Activated CD8-positive, alpha-beta memory T cell treated with anti-CD3 and anti-CD28 coated beads, Interleukin-2, amount 10 ng/mL, durations not matched to agents 7 days and 5 days (primary cell): ENCODE measurements at regions not wholly inside any gene's neighbourhood (a gene's known extent, or its start where the extent isn't known, plus 50 kb on each side); places are given as distances from the start of the nearest gene placed in this dataset.

Source experiments
- ATAC-seq: fragments of 150-1000 bp; cut with Tn5 transposase; one replicate; pipeline ENCODE4 v1.10.0; 2021; ENCODE audit warnings: moderate library complexity
- CTCF ChIA-PET: fragments of 350-600 bp; sonication (Branson Sonifier 250); formaldehyde crosslinking; loops from one replicate; lab custom pipeline; 2021; ENCODE audit warnings: antibody characterized with exemption; lab: Charles Lee
- DNase-seq: peaks from one replicate; pipeline ENCODE4 v3.0.0-alpha.2; 2020
- H3K27ac Mint-ChIP-seq: one replicate; pipeline ENCODE4 v1.8.0; 2021; ENCODE audit warnings: mild to moderate bottlenecking, mixed read lengths
- H3K27me3 Mint-ChIP-seq: one replicate; pipeline ENCODE4 v1.8.0; 2021; ENCODE audit warnings: mixed read lengths
- H3K36me3 Mint-ChIP-seq: one replicate; pipeline ENCODE4 v1.8.0; 2021; ENCODE audit warnings: mild to moderate bottlenecking, mixed read lengths
- H3K4me1 Mint-ChIP-seq: one replicate; pipeline ENCODE4 v1.8.0; 2021; ENCODE audit warnings: mixed read lengths
- H3K4me3 Mint-ChIP-seq: one replicate; pipeline ENCODE4 v1.8.0; 2021; ENCODE audit warnings: mild to moderate bottlenecking, moderate library complexity, mixed read lengths
- H3K9me3 Mint-ChIP-seq: one replicate; pipeline ENCODE4 v1.8.0; 2022; ENCODE audit warnings: low read depth, mixed read lengths

DNA sequence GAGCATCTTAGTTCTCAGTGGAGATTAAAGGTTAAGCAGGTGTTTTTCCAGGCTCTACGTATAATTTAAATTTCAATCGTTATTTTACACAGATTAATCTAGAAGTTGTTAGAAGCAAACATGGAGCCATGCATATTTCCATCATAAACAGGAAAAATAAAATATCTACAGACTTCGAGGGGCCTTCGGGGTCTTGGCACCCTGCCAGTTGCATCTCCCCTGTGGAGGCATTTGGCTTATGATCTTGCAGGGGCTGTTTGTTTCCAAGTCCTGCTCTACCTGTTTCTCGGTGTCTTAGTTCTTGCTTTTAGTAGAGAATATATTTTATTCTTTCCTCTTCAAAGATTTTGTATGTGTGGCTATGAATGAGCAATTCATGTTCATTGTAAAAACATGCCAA lies 67.2 kb upstream of the FAM136A start:
- DNase-seq = no peak
- CTCF ChIA-PET = no interaction called here
- no peaks in the 10 kb centered on the region for H3K9me3 Mint-ChIP-seq
- peaks cover 2% of the 10 kb centered on the region for H3K27me3 Mint-ChIP-seq
- no peaks in the 10 kb centered on the region for H3K4me1 Mint-ChIP-seq
- H3K4me3 Mint-ChIP-seq = no peak overlapping the region
- ATAC-seq = no peak
- H3K36me3 Mint-ChIP-seq = no peaks in the 10 kb centered on the region
- no peak overlapping the region for H3K27ac Mint-ChIP-seq

DNA sequence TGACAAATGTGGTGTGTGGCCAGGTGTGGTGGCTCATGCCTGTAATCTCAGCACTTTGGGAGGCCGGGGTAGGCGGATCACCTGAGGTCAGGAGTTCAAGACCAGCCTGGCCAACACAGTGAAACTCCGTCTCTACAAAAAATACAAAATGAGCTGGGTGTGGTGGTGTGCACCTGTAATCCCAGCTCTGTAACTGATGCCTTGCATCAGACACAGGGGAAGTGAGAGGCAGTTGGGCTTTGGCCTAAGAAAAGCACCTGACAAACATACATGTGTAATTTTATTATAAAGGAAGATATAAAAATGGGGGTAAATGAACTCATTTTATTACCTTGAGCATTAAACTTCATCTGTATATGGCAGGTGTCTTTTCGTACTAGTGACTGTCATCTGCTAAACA lies 66.7 kb upstream of the FAM136A start:
- H3K27me3 Mint-ChIP-seq = peaks cover 2% of the 10 kb centered on the region
- H3K36me3 Mint-ChIP-seq = no peaks in the 10 kb centered on the region
- no peak for ATAC-seq
- H3K4me1 Mint-ChIP-seq = no peaks in the 10 kb centered on the region
- H3K27ac Mint-ChIP-seq = no peak overlapping the region
- no peak for DNase-seq
- H3K4me3 Mint-ChIP-seq = no peak overlapping the region
- CTCF ChIA-PET = no interaction called here
- no peaks in the 10 kb centered on the region for H3K9me3 Mint-ChIP-seq

DNA sequence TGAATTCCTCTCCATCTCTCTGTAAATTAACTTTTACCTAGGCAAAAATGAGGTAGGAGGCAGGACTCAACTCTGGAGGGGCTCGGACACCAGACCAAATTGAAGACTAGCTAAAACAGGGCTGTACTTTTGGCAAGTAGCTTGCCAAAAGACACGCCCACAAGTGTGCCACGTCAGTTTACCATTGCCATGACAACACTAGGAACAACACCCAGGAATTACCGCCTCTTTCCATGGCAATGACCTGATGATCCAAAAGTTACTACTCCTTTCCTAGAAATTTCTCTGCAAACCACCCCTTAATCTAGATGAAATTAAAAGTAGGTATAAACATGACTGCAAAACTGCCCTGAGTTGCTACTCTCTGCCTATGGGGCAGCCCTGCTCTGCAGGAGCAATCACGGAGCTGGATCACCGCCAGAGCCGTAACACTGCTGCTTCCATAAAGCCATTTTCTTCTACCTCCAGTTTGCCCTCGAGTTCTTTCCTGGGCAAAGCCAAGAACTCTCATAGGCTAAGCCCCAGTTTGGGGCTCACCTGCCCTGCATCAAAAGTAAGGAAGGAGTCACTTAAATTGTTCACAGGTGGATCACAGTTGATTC lies 66.0 kb upstream of the FAM136A start:
- H3K4me1 Mint-ChIP-seq = no peaks in the 10 kb centered on the region
- CTCF ChIA-PET = no interaction called here
- no peak for ATAC-seq

DNA sequence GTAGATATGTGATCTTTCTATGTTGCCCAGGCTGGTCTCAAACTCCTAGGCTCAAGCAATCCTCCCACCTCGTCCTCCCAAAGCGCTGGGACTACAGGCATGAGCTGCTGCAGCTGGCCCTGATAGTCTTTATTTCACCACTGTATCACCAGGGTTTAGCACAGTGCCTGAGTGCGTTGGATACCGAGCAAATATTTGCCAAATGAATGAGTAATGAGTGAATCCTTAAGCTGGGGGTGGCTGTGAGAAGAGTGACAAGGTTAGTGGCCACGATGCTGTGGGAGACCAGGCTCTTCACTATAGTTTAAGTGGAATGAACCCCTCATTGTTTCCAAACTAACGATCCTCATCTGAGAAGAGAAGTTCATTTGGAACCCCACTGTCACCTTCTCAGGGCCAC lies 60.8 kb upstream of the FAM136A start:
- peaks cover 15% of the 10 kb centered on the region for H3K27me3 Mint-ChIP-seq
- H3K4me1 Mint-ChIP-seq = no peaks in the 10 kb centered on the region
- no peaks in the 10 kb centered on the region for H3K36me3 Mint-ChIP-seq
- CTCF ChIA-PET = no interaction called here
- no peak overlapping the region for H3K4me3 Mint-ChIP-seq
- ATAC-seq (no peak), DNase-seq (no peak)
- no peak overlapping the region for H3K27ac Mint-ChIP-seq
- H3K9me3 Mint-ChIP-seq = no peaks in the 10 kb centered on the region

More for the DNA sequence above, 66.0 kb upstream of the FAM136A start:
- H3K27ac Mint-ChIP-seq = no peak overlapping the region
- DNase-seq = no peak
- no peaks in the 10 kb centered on the region for H3K9me3 Mint-ChIP-seq
- H3K4me3 Mint-ChIP-seq = no peak overlapping the region
- H3K36me3 Mint-ChIP-seq = no peaks in the 10 kb centered on the region
- H3K27me3 Mint-ChIP-seq = peaks cover 4% of the 10 kb centered on the region

DNA sequence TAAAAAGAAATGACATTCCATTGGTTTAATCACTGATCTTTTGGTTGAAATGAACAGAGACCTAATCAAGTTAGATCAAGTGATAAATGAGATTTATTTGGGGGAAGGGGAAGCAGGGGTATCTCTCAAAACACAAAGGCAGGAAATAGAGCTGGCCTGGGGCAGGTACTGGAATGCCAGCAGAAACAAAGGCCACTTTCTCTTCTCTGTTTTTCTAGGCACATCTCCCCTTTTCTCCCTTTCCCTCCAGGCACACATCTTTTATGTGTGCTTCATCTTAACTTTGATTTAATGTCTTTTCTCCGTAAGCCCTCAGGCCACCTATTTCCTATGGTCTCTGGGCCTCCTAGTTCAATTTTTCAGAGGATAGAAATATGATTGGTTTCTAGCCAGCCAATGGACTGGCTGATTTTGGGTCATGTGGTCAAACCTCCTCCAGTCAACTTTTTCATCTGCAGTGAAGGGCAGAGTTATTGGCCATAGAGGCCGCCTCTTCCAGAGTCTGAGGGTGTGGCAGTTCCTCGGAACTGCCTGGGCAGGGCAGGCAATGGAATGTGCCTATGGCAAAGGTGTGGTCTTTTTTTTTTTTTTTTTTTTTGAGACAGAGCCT lies 58.9 kb upstream of the FAM136A start:
- no peak for ATAC-seq

DNA sequence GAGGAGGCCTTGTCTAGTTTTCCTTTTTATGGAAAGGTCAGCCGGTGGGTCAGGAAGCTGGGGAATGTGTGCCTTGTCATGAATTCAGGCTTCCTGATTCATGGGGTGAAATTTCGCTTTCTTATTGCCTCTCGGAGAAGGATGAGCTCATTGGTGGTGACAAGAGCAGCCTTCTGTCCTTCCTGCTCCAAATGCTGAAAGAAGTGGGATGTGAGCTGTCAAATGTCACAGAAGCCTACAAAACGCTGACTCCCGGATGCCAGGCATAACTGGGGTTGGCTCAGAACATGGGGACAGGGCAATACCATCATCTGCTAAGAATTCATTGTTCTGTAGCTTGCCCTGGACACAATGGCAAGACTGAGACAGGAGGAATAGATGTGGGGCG lies 55.8 kb upstream of the FAM136A start:
- no peak for ATAC-seq
- Mint-ChIP-seq H3K27me3 (peaks cover 36% of the 10 kb centered on the region), H3K4me3 (no peak overlapping the region), H3K36me3 (no peaks in the 10 kb centered on the region), H3K9me3 (no peaks in the 10 kb centered on the region), H3K27ac (no peak overlapping the region), H3K4me1 (no peaks in the 10 kb centered on the region)
- CTCF ChIA-PET = no interaction called here
- DNase-seq = no peak

More for the DNA sequence above, 58.9 kb upstream of the FAM136A start:
- Mint-ChIP-seq H3K36me3 (no peaks in the 10 kb centered on the region), H3K27ac (no peak overlapping the region), H3K4me3 (no peak overlapping the region), H3K9me3 (no peaks in the 10 kb centered on the region), H3K27me3 (peaks cover 28% of the 10 kb centered on the region), H3K4me1 (no peaks in the 10 kb centered on the region)
- no peak for DNase-seq
- CTCF ChIA-PET = no interaction called here

DNA sequence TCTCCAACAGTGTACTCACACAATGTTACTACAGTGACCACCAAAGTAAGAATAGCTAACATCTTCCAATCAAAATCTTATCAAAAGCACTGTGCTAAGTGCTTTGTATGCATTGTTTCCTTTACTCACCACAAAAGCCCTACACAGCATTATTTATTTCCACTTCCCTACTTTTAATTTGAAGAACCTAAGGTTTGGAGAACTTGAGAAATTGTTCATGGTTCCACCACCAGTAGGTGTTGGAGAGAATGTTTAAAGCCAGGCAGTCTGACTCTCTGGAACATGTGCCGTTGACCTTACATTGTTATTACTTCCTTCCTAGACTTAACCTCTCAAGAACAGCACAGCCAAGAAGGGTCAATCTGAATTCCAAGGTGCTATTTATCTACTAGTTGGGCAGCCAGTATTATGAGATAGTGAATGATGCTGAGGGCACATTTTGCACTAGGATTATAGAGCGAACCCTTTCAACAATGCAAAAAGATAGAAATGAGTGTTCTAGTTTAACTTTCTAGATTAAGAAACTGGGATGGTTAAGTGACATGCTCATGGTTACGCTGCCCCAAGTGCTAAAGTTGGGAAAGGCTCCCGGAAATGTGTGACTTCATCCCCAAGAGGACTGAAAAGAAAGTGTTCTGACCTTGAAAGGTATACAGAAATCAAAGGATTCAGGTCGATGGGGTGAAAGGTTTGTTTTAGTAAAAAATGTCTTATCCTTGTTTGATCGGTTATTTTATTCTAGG lies 55.2 kb upstream of the FAM136A start:
- Mint-ChIP-seq H3K27me3 (peaks cover 40% of the 10 kb centered on the region), H3K4me1 (no peaks in the 10 kb centered on the region), H3K27ac (no peak overlapping the region), H3K4me3 (no peak overlapping the region), H3K9me3 (no peaks in the 10 kb centered on the region), H3K36me3 (no peaks in the 10 kb centered on the region)
- CTCF ChIA-PET = no interaction called here
- DNase-seq = no peak
- no peak for ATAC-seq

DNA sequence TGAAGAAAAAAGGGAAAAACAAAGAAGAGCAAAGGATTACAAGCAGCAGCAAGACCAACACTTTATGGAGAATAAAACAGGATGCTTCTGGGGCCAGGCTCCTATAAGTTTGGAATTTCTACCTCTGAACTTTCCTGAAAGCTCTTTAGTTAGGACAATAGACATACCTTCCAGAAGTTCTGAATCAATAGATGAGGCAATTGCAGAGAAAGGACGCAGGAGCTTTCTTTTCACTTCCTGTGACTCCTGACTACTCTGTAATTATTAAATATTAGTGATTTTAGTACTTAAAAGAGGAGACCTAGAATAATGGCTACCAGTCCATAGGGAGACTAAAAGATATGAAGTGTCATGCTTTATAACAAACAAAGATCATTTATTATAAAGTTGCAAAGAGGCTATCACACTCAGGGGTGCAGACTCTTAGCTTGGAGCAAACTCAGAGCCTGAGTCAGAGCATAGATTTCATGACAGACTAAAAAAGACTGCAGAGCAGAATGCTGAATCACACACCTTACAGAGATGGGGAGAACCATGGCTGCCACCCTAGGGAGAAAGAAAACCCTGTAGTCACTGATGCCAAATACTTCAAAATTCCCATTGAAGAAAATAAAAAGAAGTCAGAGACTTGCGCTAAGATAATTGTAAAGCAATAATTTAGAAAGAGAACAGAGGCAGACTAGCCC lies 52.5 kb upstream of the FAM136A start:
- Mint-ChIP-seq H3K27me3 (peaks cover 61% of the 10 kb centered on the region), H3K4me3 (no peak overlapping the region), H3K9me3 (no peaks in the 10 kb centered on the region), H3K27ac (no peak overlapping the region), H3K4me1 (no peaks in the 10 kb centered on the region), H3K36me3 (no peaks in the 10 kb centered on the region)
- CTCF ChIA-PET = interaction anchor here (1.6 kb wide), 1 partner anchor 13 kb away, joined by 3 read pairs; no protein-coding TSS in a partner anchor
- no peak for ATAC-seq
- no peak for DNase-seq
